ENCODE measurements at regions not wholly inside any gene's neighbourhood (a gene's known extent, or its start where the extent isn't known, plus 50 kb on each side); places are given as distances from the start of the nearest gene placed in this dataset.
"Not testable (repeated sequence)": the region's sequence is repeated elsewhere in the genome, so short reads cannot be mapped to it uniquely, and the experiment has no call there.

- TF ChIP-seq ZBTB4 (CRISPR knock-in tag; IDR thresholded peaks at IDR 0.05; ENCODE audit: borderline replicate concordance) = no peak
These were observed 238.8 kb downstream of the SMAD2 start (continued) for GRCh38 chr18:47691611-47692010.

GRCh38 chr18:47690778-47691177 lies 239.7 kb downstream of the SMAD2 start:
- BruUV-seq (replicated peaks); CTCF ChIA-PET (ENCODE audit: low intra/inter-chr PET ratio, low total read pairs); POLR2A ChIA-PET; DNase-seq (ENCODE audit: low spot score); H3K79me2 ChIP-seq (ENCODE audit: insufficient read depth, low read length); H3K27ac ChIP-seq (ENCODE audit: extremely low read length, insufficient read depth, low read length); H3K9me3 ChIP-seq (ENCODE audit: low read length); H3K4me3 ChIP-seq (replicated peaks in 1 of 3; ENCODE audit: insufficient read depth in 1 of 3, low read depth in 2 of 3, low read length in 3 of 3); H3K27me3 ChIP-seq (ENCODE audit: control insufficient read depth in 1 of 2, insufficient read depth in 2 of 2, low read length in 2 of 2); H2AFZ ChIP-seq (ENCODE audit: low read length); H3K4me1 ChIP-seq (ENCODE audit: insufficient read depth, low read length); in situ Hi-C loops (cut with HindIII; ENCODE audit: extremely low pct_ligation_motif_present, low pct_unique_long_range_greater_than_20kb); intact Hi-C loops (cut with micrococcal nuclease; ENCODE audit: unreplicated experiment); H3K36me3 ChIP-seq (replicated peaks in 1 of 2; ENCODE audit: control insufficient read depth in 1 of 2, insufficient read depth in 2 of 2, low read length in 2 of 2); H3K9ac ChIP-seq (ENCODE audit: insufficient read depth, low read depth, low read length); H4K20me1 ChIP-seq (ENCODE audit: insufficient read depth, low read length); H3K4me2 ChIP-seq (ENCODE audit: low read depth, low read length); ATAC-seq; FAIRE-seq: not testable (repeated sequence)
- 40% methylated on average over 3 of the region's 3 CpGs for WGBS (ENCODE audit: low lambda C conversion rate)

- in situ Hi-C loops (cut with HindIII; ENCODE audit: extremely low pct_ligation_motif_present, low pct_unique_long_range_greater_than_20kb) (no loop called here), intact Hi-C loops (cut with micrococcal nuclease; ENCODE audit: unreplicated experiment) (no loop called here)
- Histone ChIP-seq H2AFZ (ENCODE audit: low read length) (no peak overlapping the region), H4K20me1 (ENCODE audit: insufficient read depth, low read length) (no peaks in the 10 kb centered on the region), H3K4me3 (replicated peaks in 1 of 3; ENCODE audit: insufficient read depth in 1 of 3, low read depth in 2 of 3, low read length in 3 of 3) (no peak overlapping the region), H3K79me2 (ENCODE audit: insufficient read depth, low read length) (no peaks in the 10 kb centered on the region), H3K9ac (ENCODE audit: insufficient read depth, low read depth, low read length) (no peak overlapping the region), H3K36me3 (replicated peaks in 1 of 2; ENCODE audit: control insufficient read depth in 1 of 2, insufficient read depth in 2 of 2, low read length in 2 of 2) (no peaks in the 10 kb centered on the region), H3K9me3 (ENCODE audit: low read length) (no peaks in the 10 kb centered on the region), H3K27me3 (ENCODE audit: control insufficient read depth in 1 of 2, insufficient read depth in 2 of 2, low read length in 2 of 2) (no peaks in the 10 kb centered on the region; a peak in 2 of 5 replicates), H3K4me1 (ENCODE audit: insufficient read depth, low read length) (no peaks in the 10 kb centered on the region), H3K4me2 (ENCODE audit: low read depth, low read length) (no peak overlapping the region), H3K27ac (ENCODE audit: extremely low read length, insufficient read depth, low read length) (no peak overlapping the region)
- WGBS (ENCODE audit: low lambda C conversion rate) = 6% methylated on average over 3 of the region's 3 CpGs
- CTCF ChIA-PET (ENCODE audit: low intra/inter-chr PET ratio, low total read pairs) = no interaction called here
- no peak for DNase-seq (ENCODE audit: low spot score)
- FAIRE-seq = no peak
- POLR2A ChIA-PET = no interaction called here
- no TSS peak for BruUV-seq (replicated peaks)
- no peak for ATAC-seq
- no peak for TF ChIP-seq ZNF672 (CRISPR knock-in tag; IDR thresholded peaks at IDR 0.05)
- TF ChIP-seq MXD3 (CRISPR knock-in tag; IDR thresholded peaks at IDR 0.05) = no peak
- no peak for TF ChIP-seq MAX (IDR thresholded peaks at IDR 0.05)
- no peak for TF ChIP-seq ZNF710 (CRISPR knock-in tag; IDR thresholded peaks at IDR 0.05; ENCODE audit: borderline replicate concordance)
- no peak for TF ChIP-seq LBX2 (CRISPR knock-in tag; IDR thresholded peaks at IDR 0.05; ENCODE audit: borderline replicate concordance)
- no peak for TF ChIP-seq E2F5 (CRISPR knock-in tag; conservative IDR thresholded peaks at IDR 0.05)
- no peak for TF ChIP-seq DNMT1 (CRISPR knock-in tag; IDR thresholded peaks at IDR 0.05)
- no peak for TF ChIP-seq JUN (CRISPR knock-in tag; IDR thresholded peaks at IDR 0.05)
These were observed 241.1 kb downstream of the SMAD2 start for GRCh38 chr18:47689371-47689770.
